Right lobe of liver (tissue), 6 donors: ENCODE measurements at regions not wholly inside any gene's neighbourhood (a gene's known extent, or its start where the extent isn't known, plus 50 kb on each side); places are given as distances from the start of the nearest gene placed in this dataset.

Experiments
- ATAC-seq, 4 donors: fragments of 200-7000 bp; cut with Tn5 transposase; one replicate each; pipeline ENCODE4 v1.9.1; 2020; ENCODE audit warnings: mild to moderate bottlenecking in 4 of 4, moderate library complexity in 4 of 4
- DNase-seq, 3 donors: peaks; one replicate each; pipeline ENCODE4 v3.0.0-alpha.2; 2020
- H3K27ac ChIP-seq, 3 donors: fragments of 200-600 bp; one replicate each; pipeline ENCODE4 v1.8.0; 2022
- H3K27me3 ChIP-seq, 2 donors: fragments of 200-600 bp; one replicate each; pipeline ENCODE4 v1.8.0; 2022
- H3K36me3 ChIP-seq, 4 donors: fragments of 200-600 bp; sonication (generic) in 1 of 4; one replicate each; pipeline versions ENCODE4 v1.5.1 to v1.8.0; 2017 to 2022; ENCODE audit warnings: control low read depth in 1 of 4
- H3K4me1 ChIP-seq, 4 donors: fragments of 200-600 bp; sonication (generic) in 1 of 4; one replicate each; pipeline versions ENCODE4 v1.5.1 to v1.8.0; 2017 to 2022; ENCODE audit warnings: control low read depth in 1 of 4
- H3K4me3 ChIP-seq, 3 donors: fragments of 200-600 bp; one replicate each; pipeline ENCODE4 v1.8.0; 2022
- H3K9me3 ChIP-seq, 4 donors: fragments of 200-600 bp; sonication (generic) in 1 of 4; one replicate each; pipeline versions ENCODE4 v1.5.1 to v1.8.0; 2017 to 2022; ENCODE audit warnings: control low read depth in 1 of 4
- POLR2A ChIP-seq: fragments of 450-650 bp; IDR thresholded peaks from one replicate; pipeline ENCODE4 v1.6.1; 2017; ENCODE audit warnings: antibody characterized with exemption, mild to moderate bottlenecking
- WGBS: methylation state at CpG from one replicate; pipeline ENCODE4 v1.1.6; 2018; ENCODE audit warnings: low coverage, low lambda C conversion rate; ENCODE audit not compliant: insufficient coverage; ENCODE audit errors: missing lambda C conversion rate; 5-methylcytosine and 5-hydroxymethylcytosine counted together
- intact Hi-C, 2 donors: fragments of 100-400 bp; cut with DNase I; formaldehyde crosslinking; loops; one replicate each; pipeline versions ENCODE4 v1.11.2 to v1.14.1; 2022
- TF ChIP-seq, protein P1 (sequence below), 4 donors: fragments of 200-600 bp in 3 of 4; fragments of 450-650 bp in 1 of 4; IDR thresholded peaks; one replicate each; pipeline versions ENCODE4 v1.5.1 to v1.8.0; 2016 to 2022; ENCODE audit warnings: antibody characterized with exemption in 4 of 4, mild to moderate bottlenecking in 2 of 4
- donor health status: DM: no; HTN: yes; CAD: no.
- donor health status: DM: no; HTN: no; CAD: no.
- donor health status: DM: no; HTN: no; CAD: no.
- donor health status: DM: no; HTN: yes; CAD: no.
- donor health status: DM: no; HTN: yes; CAD: no.

DNA sequence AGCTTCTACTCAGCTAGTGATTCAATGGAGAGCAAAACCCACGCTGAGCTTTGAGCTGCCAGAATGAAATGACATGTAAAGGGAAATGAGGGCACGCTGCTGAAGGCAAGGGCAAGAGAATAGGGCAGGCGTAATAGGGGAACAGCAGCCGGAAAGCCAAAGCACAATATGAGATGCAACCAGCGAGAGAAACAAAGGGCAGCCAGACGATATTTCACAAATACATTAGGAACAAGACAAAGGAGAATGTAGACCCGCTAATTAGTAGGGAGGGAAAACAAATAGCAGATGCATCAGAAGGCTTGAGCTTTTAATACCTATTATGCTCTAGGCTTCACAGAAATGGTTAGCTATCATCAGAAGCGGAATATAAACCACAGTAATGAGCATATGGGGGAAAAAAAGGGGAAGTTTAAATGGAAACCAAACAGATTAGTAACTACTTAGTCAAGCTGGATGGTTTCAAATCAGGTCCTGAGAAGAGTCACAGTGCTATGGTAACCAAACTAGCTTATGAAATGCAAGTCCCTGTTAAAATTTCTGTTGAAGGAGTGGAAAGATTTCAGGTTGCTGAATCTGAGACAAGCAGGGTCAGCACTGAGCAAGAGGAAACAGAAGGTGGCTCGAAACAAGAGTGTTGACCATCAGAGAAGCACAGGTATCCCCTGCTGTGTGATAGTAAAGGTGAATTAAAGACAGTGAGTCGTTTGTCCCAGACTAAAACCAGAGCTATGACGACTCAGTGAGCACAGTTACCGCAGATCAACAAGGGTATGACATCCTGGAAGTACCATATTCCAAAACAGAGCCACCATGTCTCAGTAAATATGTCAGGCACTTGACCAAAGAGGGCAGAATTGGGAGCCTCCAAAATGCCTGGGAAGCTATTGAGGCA lies 496.9 kb upstream of the CELF2 start:
- intact Hi-C loops: no loop called here
- ATAC-seq (no peak), DNase-seq (no peak)
- Histone ChIP-seq H3K27me3 (no peaks in the 10 kb centered on the region), H3K36me3 (no peaks in the 10 kb centered on the region), H3K9me3 (no peaks in the 10 kb centered on the region), H3K4me1 (no peaks in the 10 kb centered on the region), H3K27ac (no peak overlapping the region), H3K4me3 (no peak overlapping the region)
- TF ChIP-seq, protein P1, sequence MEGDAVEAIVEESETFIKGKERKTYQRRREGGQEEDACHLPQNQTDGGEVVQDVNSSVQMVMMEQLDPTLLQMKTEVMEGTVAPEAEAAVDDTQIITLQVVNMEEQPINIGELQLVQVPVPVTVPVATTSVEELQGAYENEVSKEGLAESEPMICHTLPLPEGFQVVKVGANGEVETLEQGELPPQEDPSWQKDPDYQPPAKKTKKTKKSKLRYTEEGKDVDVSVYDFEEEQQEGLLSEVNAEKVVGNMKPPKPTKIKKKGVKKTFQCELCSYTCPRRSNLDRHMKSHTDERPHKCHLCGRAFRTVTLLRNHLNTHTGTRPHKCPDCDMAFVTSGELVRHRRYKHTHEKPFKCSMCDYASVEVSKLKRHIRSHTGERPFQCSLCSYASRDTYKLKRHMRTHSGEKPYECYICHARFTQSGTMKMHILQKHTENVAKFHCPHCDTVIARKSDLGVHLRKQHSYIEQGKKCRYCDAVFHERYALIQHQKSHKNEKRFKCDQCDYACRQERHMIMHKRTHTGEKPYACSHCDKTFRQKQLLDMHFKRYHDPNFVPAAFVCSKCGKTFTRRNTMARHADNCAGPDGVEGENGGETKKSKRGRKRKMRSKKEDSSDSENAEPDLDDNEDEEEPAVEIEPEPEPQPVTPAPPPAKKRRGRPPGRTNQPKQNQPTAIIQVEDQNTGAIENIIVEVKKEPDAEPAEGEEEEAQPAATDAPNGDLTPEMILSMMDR (IDR thresholded peaks at IDR 0.05): no peak
- TF ChIP-seq POLR2A: no peak
- 45% methylated on average over 12 of the region's 12 CpGs for WGBS

DNA sequence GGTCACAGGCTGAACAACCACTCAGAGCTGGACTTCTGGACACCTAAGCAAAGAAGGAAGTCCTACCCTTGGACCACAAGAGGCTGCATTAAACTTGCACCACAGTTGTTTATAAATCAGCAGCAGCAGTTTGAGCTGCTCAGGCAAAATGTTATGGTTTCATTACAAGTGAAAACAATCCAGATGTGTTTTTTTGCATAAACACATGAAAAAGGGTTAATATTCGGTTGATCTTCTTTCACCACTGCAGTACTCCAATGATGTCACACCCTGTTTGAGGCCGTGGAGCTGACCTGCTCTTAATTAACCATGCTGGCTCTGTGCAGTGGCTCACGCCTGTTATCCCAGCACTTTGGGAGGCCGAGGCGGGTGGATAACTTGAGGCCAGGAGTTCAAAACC lies 490.8 kb upstream of the CELF2 start:
- intact Hi-C loops: no loop called here
- Histone ChIP-seq H3K9me3 (no peaks in the 10 kb centered on the region), H3K4me3 (no peak overlapping the region), H3K4me1 (no peaks in the 10 kb centered on the region), H3K27me3 (no peaks in the 10 kb centered on the region), H3K36me3 (no peaks in the 10 kb centered on the region), H3K27ac (no peak overlapping the region)
- 74% methylated on average over 4 of the region's 5 CpGs for WGBS
- TF ChIP-seq, protein P1 (IDR thresholded peaks at IDR 0.05): no peak
- no peak for TF ChIP-seq POLR2A
- no peak for DNase-seq
- ATAC-seq: no peak

DNA sequence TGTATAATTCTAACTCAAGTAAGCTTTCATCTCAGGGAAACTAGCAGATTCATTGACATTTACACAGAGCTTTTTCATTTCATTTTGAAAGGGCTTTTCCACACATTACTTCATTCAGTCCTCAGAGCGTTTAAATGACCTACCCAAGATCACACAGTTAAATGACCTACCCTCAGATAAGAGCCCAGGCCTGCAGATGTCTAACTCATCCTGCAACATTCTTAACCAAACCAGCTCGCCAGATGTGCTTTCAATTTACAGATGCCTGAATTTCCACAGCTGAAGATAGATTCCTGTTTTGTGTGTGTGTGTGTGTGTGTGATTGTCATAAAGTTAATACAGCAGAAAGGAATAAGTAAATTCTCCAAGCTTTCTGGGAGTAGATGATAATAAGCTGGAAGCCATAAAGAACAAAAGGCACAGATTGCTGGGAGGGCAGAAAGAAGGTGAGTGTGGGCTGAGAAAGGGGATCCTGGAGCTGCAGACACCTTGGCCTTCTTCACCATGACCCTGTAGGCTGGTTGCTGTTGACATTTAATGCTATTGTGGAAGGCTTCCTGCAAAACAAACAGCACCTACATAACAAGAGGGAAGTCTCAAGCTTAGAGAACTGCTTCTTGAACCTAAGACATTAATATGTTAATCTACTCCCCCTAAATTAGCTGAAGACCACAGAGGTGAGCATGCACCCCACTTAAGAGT lies 489.7 kb upstream of the CELF2 start:
- TF ChIP-seq, protein P1 (IDR thresholded peaks at IDR 0.05): no peak
- TF ChIP-seq POLR2A: no peak
- no peaks in the 10 kb centered on the region for H3K27me3 ChIP-seq
- H3K4me1 ChIP-seq: no peaks in the 10 kb centered on the region
- no peak for DNase-seq
- H3K4me3 ChIP-seq: no peak overlapping the region
- ATAC-seq: no peak
- 43% methylated on average over 2 of the region's 2 CpGs for WGBS
- H3K9me3 ChIP-seq: no peaks in the 10 kb centered on the region
- H3K36me3 ChIP-seq: no peaks in the 10 kb centered on the region
- intact Hi-C loops: no loop called here
- no peak overlapping the region for H3K27ac ChIP-seq

DNA sequence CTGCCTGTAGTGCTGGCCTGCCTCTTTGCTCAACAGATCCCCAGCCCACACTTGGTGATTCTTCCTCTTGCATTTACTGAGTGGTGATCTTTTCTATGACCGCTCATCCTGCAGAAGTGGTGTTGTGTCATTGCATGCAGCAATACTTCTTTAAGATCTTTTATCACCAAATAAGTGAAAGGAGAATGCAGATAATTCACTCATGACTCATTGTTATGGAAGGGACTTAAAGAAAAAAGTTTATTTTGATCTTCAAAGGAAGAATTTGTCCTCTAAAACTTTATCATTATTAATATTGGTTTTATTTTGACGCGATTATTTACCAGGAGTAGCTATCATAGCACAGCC lies 489.1 kb upstream of the CELF2 start:
- Histone ChIP-seq H3K9me3 (no peaks in the 10 kb centered on the region), H3K27ac (no peak overlapping the region), H3K36me3 (no peaks in the 10 kb centered on the region), H3K27me3 (no peaks in the 10 kb centered on the region), H3K4me1 (no peaks in the 10 kb centered on the region), H3K4me3 (no peak overlapping the region)
- 61% methylated on average over 3 of the region's 3 CpGs for WGBS
- ATAC-seq (no peak), DNase-seq (no peak)
- TF ChIP-seq, protein P1 (IDR thresholded peaks at IDR 0.05): no peak
- no peak for TF ChIP-seq POLR2A
- intact Hi-C loops: no loop called here
